Smooth muscle cell (in vitro differentiated cells): ENCODE measurements at regions not wholly inside any gene's neighbourhood (a gene's known extent, or its start where the extent isn't known, plus 50 kb on each side); places are given as distances from the start of the nearest gene placed in this dataset.

Experiments used
- DNase-seq: peaks from one replicate; lab custom pipeline; 2025; ENCODE audit not compliant: unreplicated experiment; lab: John Stamatoyannopoulos, UW
- H2AFZ ChIP-seq: fragments of 200-600 bp; sonication (generic); 2 replicates; pipeline ENCODE4 v1.6.0; 2016; ENCODE audit warnings: antibody characterized with exemption, low read depth, mild to moderate bottlenecking
- H3F3A ChIP-seq: fragments of 200-600 bp; sonication (generic); 2 replicates; pipeline ENCODE4 v1.6.0; 2017; ENCODE audit warnings: antibody characterized with exemption, low read depth
- H3K27ac ChIP-seq: fragments of 200-600 bp; sonication (generic); 2 replicates; pipeline ENCODE4 v1.5.1; 2016; ENCODE audit warnings: low read depth, mild to moderate bottlenecking
- H3K27me3 ChIP-seq: fragments of 200-600 bp; sonication (generic); 2 replicates; pipeline ENCODE4 v1.6.1; 2016; ENCODE audit warnings: low read depth, mild to moderate bottlenecking
- H3K36me3 ChIP-seq: fragments of 200-600 bp; sonication (generic); 2 replicates; pipeline ENCODE4 v1.5.1; 2016; ENCODE audit warnings: low read depth
- H3K4me1 ChIP-seq: fragments of 200-600 bp; sonication (generic); 2 replicates; pipeline ENCODE4 v1.5.1; 2016; ENCODE audit warnings: low read depth
- H3K4me2 ChIP-seq: fragments of 200-600 bp; sonication (generic); 2 replicates; pipeline ENCODE4 v1.6.0; 2016; ENCODE audit warnings: mild to moderate bottlenecking
- H3K4me3 ChIP-seq: fragments of 200-600 bp; sonication (generic); 2 replicates; pipeline ENCODE4 v1.5.1; 2016; ENCODE audit warnings: mild to moderate bottlenecking
- H3K79me2 ChIP-seq: fragments of 200-600 bp; sonication (generic); 2 replicates; pipeline ENCODE4 v1.6.0; 2016; ENCODE audit warnings: low read depth, mild to moderate bottlenecking
- H3K9ac ChIP-seq: fragments of 200-600 bp; sonication (generic); 2 replicates; pipeline ENCODE4 v1.6.0; 2016; ENCODE audit warnings: low read depth
- H3K9me3 ChIP-seq: fragments of 200-600 bp; sonication (generic); replicated peaks from 2 replicates; pipeline ENCODE4 v1.5.1; 2016; ENCODE audit warnings: low read depth
- H4K20me1 ChIP-seq: fragments of 200-600 bp; sonication (generic); 2 replicates; pipeline ENCODE4 v1.6.0; 2016; ENCODE audit warnings: low read depth
- CTCF ChIP-seq: fragments of 200-600 bp; sonication (generic); IDR thresholded peaks from 2 replicates; pipeline ENCODE4 v1.5.1; 2017; ENCODE audit warnings: borderline replicate concordance, mild to moderate bottlenecking, antibody characterized with exemption; ENCODE audit not compliant: insufficient read depth, poor library complexity, severe bottlenecking
- WGBS: methylation state at CpG from one replicate; pipeline ENCODE4 v1.1.7; 2016; ENCODE audit warnings: low lambda C conversion rate; 5-methylcytosine and 5-hydroxymethylcytosine counted together

GRCh38 chrX:20463296-20464075, 196.8 kb upstream of the RPS6KA3 start:
- no peak overlapping the region for H3K4me3 ChIP-seq
- H3K4me1 ChIP-seq: no peaks in the 10 kb centered on the region
- DNase-seq: no peak
- H3K27ac ChIP-seq: no peak overlapping the region
- no peaks in the 10 kb centered on the region for H3K27me3 ChIP-seq
- no peak overlapping the region for H2AFZ ChIP-seq
- TF ChIP-seq CTCF: no peak
- WGBS: 69% methylated on average over 3 of the region's 3 CpGs
- no peak overlapping the region for H3K4me2 ChIP-seq
- H3F3A ChIP-seq: no peaks in the 10 kb centered on the region
- H3K79me2 ChIP-seq: no peaks in the 10 kb centered on the region
- no peak overlapping the region for H3K9ac ChIP-seq
- no peaks in the 10 kb centered on the region for H3K36me3 ChIP-seq
- H3K9me3 ChIP-seq: no peaks in the 10 kb centered on the region
- H4K20me1 ChIP-seq: no peaks in the 10 kb centered on the region

GRCh38 chrX:20461576-20461975, 194.9 kb upstream of the RPS6KA3 start:
- Histone ChIP-seq H3K27me3 (no peaks in the 10 kb centered on the region), H3K4me1 (no peaks in the 10 kb centered on the region), H3K4me3 (no peak overlapping the region), H3K9ac (no peak overlapping the region), H3K79me2 (no peaks in the 10 kb centered on the region), H3K4me2 (no peak overlapping the region), H3K27ac (no peak overlapping the region), H4K20me1 (no peaks in the 10 kb centered on the region), H3K9me3 (no peaks in the 10 kb centered on the region), H3F3A (no peaks in the 10 kb centered on the region), H3K36me3 (no peaks in the 10 kb centered on the region), H2AFZ (no peak overlapping the region)
- DNase-seq: no peak
- WGBS: 60% methylated on average over 3 of the region's 3 CpGs
- no peak for TF ChIP-seq CTCF

- TF ChIP-seq CTCF: no peak
Observed at GRCh38 chrX:20461002-20461401, 194.3 kb upstream of the RPS6KA3 start.

More at GRCh38 chrX:20461002-20461401, 194.3 kb upstream of the RPS6KA3 start:
- no peaks in the 10 kb centered on the region for H3K9me3 ChIP-seq
- no peaks in the 10 kb centered on the region for H4K20me1 ChIP-seq
- no peaks in the 10 kb centered on the region for H3F3A ChIP-seq
- H3K36me3 ChIP-seq: no peaks in the 10 kb centered on the region
- no peak overlapping the region for H3K27ac ChIP-seq
- no peak overlapping the region for H2AFZ ChIP-seq
- no peaks in the 10 kb centered on the region for H3K27me3 ChIP-seq
- no peak for DNase-seq
- no peak overlapping the region for H3K4me3 ChIP-seq
- H3K4me2 ChIP-seq: no peak overlapping the region
- H3K79me2 ChIP-seq: no peaks in the 10 kb centered on the region
- 32% methylated on average over 1 of the region's 1 CpG for WGBS
- H3K9ac ChIP-seq: no peak overlapping the region
- no peaks in the 10 kb centered on the region for H3K4me1 ChIP-seq
